HepG2 (cell line): ENCODE measurements at regions not wholly inside any gene's neighbourhood (a gene's known extent, or its start where the extent isn't known, plus 50 kb on each side); places are given as distances from the start of the nearest gene placed in this dataset.

Experiments used
- ATAC-seq: fragments of 200-7000 bp; cut with Tn5 transposase; 3 replicates; pipeline ENCODE4 v1.9.1; 2020; ENCODE audit warnings: mild to moderate bottlenecking, moderate library complexity
- BruUV-seq: library from RNA; stranded (reverse); fragments of 400-500 nt; replicated peaks from 2 replicates; lab custom pipeline; 2021; lab: Mats Ljungman, UMichigan
- CTCF ChIA-PET: fragments of 300-600 bp; formaldehyde crosslinking; extraction: SDS; loops from one replicate; lab custom pipeline; 2021; ENCODE audit warnings: low total read pairs, inconsistent platforms, low intra/inter-chr PET ratio; lab: Yijun Ruan, JAX
- POLR2A ChIA-PET: fragments of 350-600 bp; sonication (Branson Sonifier 250); formaldehyde crosslinking; loops from one replicate; lab custom pipeline; 2020; ENCODE audit warnings: antibody characterized with exemption, inconsistent platforms; lab: Yijun Ruan, JAX
- DNase-seq: peaks from one replicate; pipeline ENCODE4 v3.0.0-alpha.2; 2015; ENCODE audit warnings: low spot score
- FAIRE-seq: peaks from 3 replicates; lab custom pipeline; 2011; peaks lifted over from hg19 to GRCh38; lab: Jason Lieb, UNC
- H2AFZ ChIP-seq: one replicate; pipeline ENCODE4 v1.6.1; 2011; ENCODE audit warnings: low read length, inconsistent platforms
- H3K27ac ChIP-seq: fragments of 300-600 bp; 3 replicates; pipeline ENCODE4 v1.8.0; 2011; ENCODE audit warnings: mixed run types, mild to moderate bottlenecking, mixed read lengths, low read length, inconsistent platforms; ENCODE audit not compliant: insufficient read depth; ENCODE audit errors: extremely low read length
- H3K27me3 ChIP-seq, 2 experiments: fragments of 200-600 bp in 1 of 2; 2 replicates in 1 of 2; 3 replicates in 1 of 2; pipeline versions ENCODE4 v1.6.0 to v1.8.0; 2011; ENCODE audit warnings: low read length in 2 of 2, mild to moderate bottlenecking in 2 of 2, moderate library complexity in 2 of 2, inconsistent platforms in 1 of 2; ENCODE audit not compliant: insufficient read depth in 2 of 2, control insufficient read depth in 1 of 2
- H3K36me3 ChIP-seq, 2 experiments: fragments of 200-600 bp in 1 of 2; replicated peaks in 1 of 2; 2 replicates in 1 of 2; 3 replicates in 1 of 2; pipeline versions ENCODE4 v1.5.1 to v1.8.0; 2011; ENCODE audit warnings: low read length in 2 of 2, inconsistent platforms in 1 of 2; ENCODE audit not compliant: insufficient read depth in 2 of 2, control insufficient read depth in 1 of 2
- H3K4me1 ChIP-seq: 2 replicates; pipeline ENCODE4 v1.5.1; 2012; ENCODE audit warnings: low read length, inconsistent platforms; ENCODE audit not compliant: insufficient read depth
- H3K4me2 ChIP-seq: 2 replicates; pipeline ENCODE4 v1.6.0; 2011; ENCODE audit warnings: low read depth, low read length, inconsistent platforms
- H3K4me3 ChIP-seq, 3 experiments: fragments of 200-600 bp in 1 of 3; sonication (generic), shearing (Covaris generic) in 1 of 3; replicated peaks in 1 of 3; 2 replicates each; pipeline ENCODE4 v1.5.1; 2011 to 2016; ENCODE audit warnings: low read length in 3 of 3, inconsistent platforms in 2 of 3, low read depth in 2 of 3, mild to moderate bottlenecking in 2 of 3, control low read depth in 1 of 3, mixed read lengths in 1 of 3; ENCODE audit not compliant: insufficient read depth in 1 of 3
- H3K79me2 ChIP-seq: one replicate; pipeline ENCODE4 v1.6.1; 2011; ENCODE audit warnings: low read length, inconsistent platforms; ENCODE audit not compliant: insufficient read depth
- H3K9ac ChIP-seq: 2 replicates; pipeline ENCODE4 v1.6.0; 2011; ENCODE audit warnings: mild to moderate bottlenecking, low read depth, low read length, inconsistent platforms; ENCODE audit not compliant: insufficient read depth
- H3K9me3 ChIP-seq: 2 replicates; pipeline ENCODE4 v1.5.1; 2012; ENCODE audit warnings: mild to moderate bottlenecking, low read length
- H4K20me1 ChIP-seq: 2 replicates; pipeline ENCODE4 v1.6.0; 2011; ENCODE audit warnings: inconsistent platforms, mild to moderate bottlenecking, low read length, moderate library complexity; ENCODE audit not compliant: insufficient read depth
- AHR ChIP-seq: IDR thresholded peaks from 2 replicates; pipeline ENCODE4 v1.6.1; 2018; ENCODE audit warnings: missing genetic modification reagents, missing compliant biosample characterization
- ATM ChIP-seq: fragments of 450-650 bp; IDR thresholded peaks from 2 replicates; pipeline ENCODE4 v1.7.1; 2017; ENCODE audit warnings: mild to moderate bottlenecking, borderline replicate concordance
- ELF4 ChIP-seq: sonication (generic); formaldehyde crosslinking; IDR thresholded peaks from 2 replicates; pipeline ENCODE4 v1.5.0; 2020; ENCODE audit warnings: missing genetic modification reagents, mild to moderate bottlenecking, moderate library complexity, borderline replicate concordance
- ETV5 ChIP-seq: IDR thresholded peaks from 2 replicates; pipeline ENCODE4 v1.6.1; 2018; ENCODE audit warnings: missing biosample characterization, missing genetic modification reagents, inconsistent platforms, borderline replicate concordance
- GTF3A ChIP-seq: sonication (generic); formaldehyde crosslinking; conservative IDR thresholded peaks from 2 replicates; pipeline ENCODE4 v1.4.0; 2020; ENCODE audit warnings: mild to moderate bottlenecking, missing genetic modification reagents
- ISL2 ChIP-seq: sonication (generic); formaldehyde crosslinking; IDR thresholded peaks from 2 replicates; pipeline ENCODE4 v1.5.0; 2020; ENCODE audit warnings: missing genetic modification reagents
- KDM6A ChIP-seq: IDR thresholded peaks from 2 replicates; pipeline ENCODE4 v1.6.1; 2016; ENCODE audit warnings: low read depth
- KLF13 ChIP-seq: sonication (generic); formaldehyde crosslinking; IDR thresholded peaks from 2 replicates; pipeline ENCODE4 v1.4.0; 2020; ENCODE audit warnings: mild to moderate bottlenecking, missing genetic modification reagents
- MIER2 ChIP-seq: IDR thresholded peaks from 2 replicates; pipeline ENCODE4 v1.6.1; 2016; ENCODE audit warnings: missing biosample characterization, missing genetic modification reagents
- MTA3 ChIP-seq: sonication (generic); formaldehyde crosslinking; IDR thresholded peaks from 2 replicates; pipeline ENCODE4 v1.4.0; 2020; ENCODE audit warnings: missing genetic modification reagents
- NR2F1 ChIP-seq, 2 experiments: fragments of 450-650 bp in 1 of 2; formaldehyde crosslinking in 1 of 2; IDR thresholded peaks; 2 replicates each; pipeline versions ENCODE4 v1.5.0 to v1.6.1; 2016 to 2020; ENCODE audit warnings: mild to moderate bottlenecking in 1 of 2, missing compliant biosample characterization in 1 of 2, missing genetic modification reagents in 1 of 2, moderate library complexity in 1 of 2
- POLR2AphosphoS5 ChIP-seq: IDR thresholded peaks from 2 replicates; pipeline ENCODE4 v1.6.1; 2012; ENCODE audit warnings: low read depth, low read length
- TGIF2 ChIP-seq: IDR thresholded peaks from 2 replicates; pipeline ENCODE4 v1.6.1; 2016; ENCODE audit warnings: control low read depth, missing compliant biosample characterization
- ZEB1 ChIP-seq: IDR thresholded peaks from 2 replicates; pipeline ENCODE4 v1.6.1; 2012; ENCODE audit warnings: mild to moderate bottlenecking, low read depth, inconsistent platforms; ENCODE audit not compliant: insufficient replicate concordance
- ZFP37 ChIP-seq: sonication (generic); formaldehyde crosslinking; IDR thresholded peaks from 2 replicates; pipeline ENCODE4 v1.4.0; 2020; ENCODE audit warnings: missing genetic modification reagents, borderline replicate concordance
- ZNF224 ChIP-seq: sonication (generic); formaldehyde crosslinking; IDR thresholded peaks from 2 replicates; pipeline ENCODE4 v1.5.0; 2020; ENCODE audit warnings: mild to moderate bottlenecking, missing genetic modification reagents
- ZNF543 ChIP-seq: sonication (generic); formaldehyde crosslinking; IDR thresholded peaks from 2 replicates; pipeline ENCODE4 v1.4.0; 2020; ENCODE audit warnings: mild to moderate bottlenecking, missing genetic modification reagents
- WGBS: methylation state at CpG from one replicate; pipeline ENCODE4 v1.1.6; 2017; ENCODE audit warnings: low lambda C conversion rate; 5-methylcytosine and 5-hydroxymethylcytosine counted together
- in situ Hi-C: cut with HindIII; loops from 2 replicates; pipeline ENCODE4 v1.10.0; 2017; ENCODE audit warnings: low pct_unique_long_range_greater_than_20kb; ENCODE audit not compliant: extremely low pct_ligation_motif_present
- intact Hi-C: fragments of 100-400 bp; cut with micrococcal nuclease; formaldehyde crosslinking; loops from one replicate; pipeline ENCODE4 v1.10.0; 2022; ENCODE audit not compliant: unreplicated experiment
- TF ChIP-seq, protein P1 (sequence below): IDR thresholded peaks from 2 replicates; pipeline ENCODE4 v1.6.1; 2016; ENCODE audit warnings: low read depth, borderline replicate concordance
- TF ChIP-seq, protein P2 (sequence below): sonication (generic); formaldehyde crosslinking; IDR thresholded peaks from 2 replicates; pipeline ENCODE4 v1.4.0; 2020; ENCODE audit warnings: low read depth, mild to moderate bottlenecking, missing genetic modification reagents
- TF ChIP-seq, protein P3 (sequence below): sonication (generic); formaldehyde crosslinking; IDR thresholded peaks from 2 replicates; pipeline ENCODE4 v1.4.0; 2020; ENCODE audit warnings: mild to moderate bottlenecking, missing genetic modification reagents

DNA sequence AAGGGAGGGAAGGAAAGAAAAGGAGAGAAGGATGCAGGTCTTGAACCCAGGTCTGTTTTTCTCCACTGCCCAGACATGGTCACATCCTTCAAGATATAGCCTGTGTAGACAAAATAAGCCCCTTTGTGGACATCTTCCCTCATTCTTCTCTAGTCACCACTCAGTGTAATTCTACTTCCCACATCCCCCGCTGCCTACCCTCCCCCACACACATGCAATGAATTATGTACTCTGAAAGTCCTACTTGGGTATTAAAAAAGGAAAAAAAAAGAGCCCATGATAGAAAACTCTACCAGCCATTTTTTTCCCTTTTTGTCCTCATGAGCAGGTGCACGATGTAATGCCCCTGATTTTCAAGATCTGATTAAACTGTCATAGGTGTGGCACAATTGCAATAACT is 346.0 kb downstream of the MN1 start:
- in situ Hi-C loops = no loop called here
- H3K27me3 ChIP-seq = peaks cover 2 to 5% of the 10 kb centered on the region in 2 experiments; a peak in 2 of 5 replicates
- ATAC-seq (no peak), FAIRE-seq (no peak)
- no peak overlapping the region for H3K4me2 ChIP-seq
- CTCF ChIA-PET = no interaction called here
- no peaks in the 10 kb centered on the region for H3K4me1 ChIP-seq
- H3K27ac ChIP-seq = no peak overlapping the region
- no peak overlapping the region for H3K4me3 ChIP-seq
- H3K9me3 ChIP-seq = no peaks in the 10 kb centered on the region
- no peaks in the 10 kb centered on the region for H3K79me2 ChIP-seq
- no peak overlapping the region for H2AFZ ChIP-seq
- BruUV-seq = no TSS peak
- WGBS = 0% methylated on average over 2 of the region's 2 CpGs
- no peaks in the 10 kb centered on the region for H3K36me3 ChIP-seq
- TF ChIP-seq KDM6A (no peak), KLF13 (CRISPR knock-in tag) (no peak), ZNF543 (CRISPR knock-in tag) (no peak), AHR (CRISPR knock-in tag) (no peak), ISL2 (no peak), ATM (no peak), ETV5 (CRISPR knock-in tag) (no peak), ZNF224 (CRISPR knock-in tag) (no peak), NR2F1 (CRISPR knock-in tag; IDR thresholded peaks at IDR 0.05) (no peak), ZEB1 (no peak), MTA3 (CRISPR knock-in tag) (no peak), MIER2 (CRISPR knock-in tag) (no peak), TGIF2 (CRISPR knock-in tag) (no peak), ZFP37 (CRISPR knock-in tag) (no peak), ELF4 (no peak), POLR2AphosphoS5 (no peak), GTF3A (CRISPR knock-in tag) (no peak)
- TF ChIP-seq, protein P1, sequence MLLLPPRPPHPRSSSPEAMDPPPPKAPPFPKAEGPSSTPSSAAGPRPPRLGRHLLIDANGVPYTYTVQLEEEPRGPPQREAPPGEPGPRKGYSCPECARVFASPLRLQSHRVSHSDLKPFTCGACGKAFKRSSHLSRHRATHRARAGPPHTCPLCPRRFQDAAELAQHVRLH (CRISPR knock-in tag) = no peak
- TF ChIP-seq, protein P2, sequence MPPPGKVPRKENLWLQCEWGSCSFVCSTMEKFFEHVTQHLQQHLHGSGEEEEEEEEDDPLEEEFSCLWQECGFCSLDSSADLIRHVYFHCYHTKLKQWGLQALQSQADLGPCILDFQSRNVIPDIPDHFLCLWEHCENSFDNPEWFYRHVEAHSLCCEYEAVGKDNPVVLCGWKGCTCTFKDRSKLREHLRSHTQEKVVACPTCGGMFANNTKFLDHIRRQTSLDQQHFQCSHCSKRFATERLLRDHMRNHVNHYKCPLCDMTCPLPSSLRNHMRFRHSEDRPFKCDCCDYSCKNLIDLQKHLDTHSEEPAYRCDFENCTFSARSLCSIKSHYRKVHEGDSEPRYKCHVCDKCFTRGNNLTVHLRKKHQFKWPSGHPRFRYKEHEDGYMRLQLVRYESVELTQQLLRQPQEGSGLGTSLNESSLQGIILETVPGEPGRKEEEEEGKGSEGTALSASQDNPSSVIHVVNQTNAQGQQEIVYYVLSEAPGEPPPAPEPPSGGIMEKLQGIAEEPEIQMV (CRISPR knock-in tag) = no peak
- TF ChIP-seq, protein P3, sequence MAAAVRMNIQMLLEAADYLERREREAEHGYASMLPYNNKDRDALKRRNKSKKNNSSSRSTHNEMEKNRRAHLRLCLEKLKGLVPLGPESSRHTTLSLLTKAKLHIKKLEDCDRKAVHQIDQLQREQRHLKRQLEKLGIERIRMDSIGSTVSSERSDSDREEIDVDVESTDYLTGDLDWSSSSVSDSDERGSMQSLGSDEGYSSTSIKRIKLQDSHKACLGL (CRISPR knock-in tag) = no peak
- TF ChIP-seq, all 625 proteins: peak for 0
- intact Hi-C loops = no loop called here
- Histone ChIP-seq H4K20me1 (no peaks in the 10 kb centered on the region), H3K9ac (no peak overlapping the region)
- DNase-seq = no peak
- POLR2A ChIA-PET = no interaction called here
